NCI-H2196 (cell line): ENCODE measurements at regions not wholly inside any gene's neighbourhood (a gene's known extent, or its start where the extent isn't known, plus 50 kb on each side); places are given as distances from the start of the nearest gene placed in this dataset.
"Not testable (repeated sequence)": the region's sequence is repeated elsewhere in the genome, so short reads cannot be mapped to it uniquely, and the experiment has no call there.

Experiments
- DNase-seq: peaks from one replicate; lab custom pipeline; 2025; ENCODE audit not compliant: unreplicated experiment; lab: John Stamatoyannopoulos, UW

- not testable (repeated sequence) for DNase-seq
Measured at GRCh38 chr3:18693588-18694329, 268.6 kb upstream of the SATB1 start.

GRCh38 chr3:18687286-18687685 is 262.1 kb upstream of the SATB1 start:
- no peak for DNase-seq

- no peak for DNase-seq
Measured at GRCh38 chr3:18683900-18684299, 258.8 kb upstream of the SATB1 start.

- DNase-seq: no peak
Measured at GRCh38 chr3:18681818-18682345, 256.7 kb upstream of the SATB1 start.

- no peak for DNase-seq
Measured at GRCh38 chr3:18680758-18681157, 255.6 kb upstream of the SATB1 start.

GRCh38 chr3:18679238-18679637 is 254.1 kb upstream of the SATB1 start:
- no peak for DNase-seq

GRCh38 chr3:18675197-18675596 is 250.1 kb upstream of the SATB1 start:
- no peak for DNase-seq

GRCh38 chr3:18672561-18672960 is 247.4 kb upstream of the SATB1 start:
- no peak for DNase-seq

GRCh38 chr3:18670759-18671158 is 245.6 kb upstream of the SATB1 start:
- DNase-seq: no peak

- DNase-seq: no peak
Measured at GRCh38 chr3:18669374-18669773, 244.2 kb upstream of the SATB1 start.

GRCh38 chr3:18667552-18667951 is 242.4 kb upstream of the SATB1 start:
- no peak for DNase-seq

GRCh38 chr3:18666655-18667054 is 241.5 kb upstream of the SATB1 start:
- no peak for DNase-seq

GRCh38 chr3:18660059-18660458 is 234.9 kb upstream of the SATB1 start:
- DNase-seq: no peak

- DNase-seq: peak; percentile 2
Measured at GRCh38 chr3:18657858-18658820, 233.0 kb upstream of the SATB1 start.

- no peak for DNase-seq
Measured at GRCh38 chr3:18656866-18657265, 231.7 kb upstream of the SATB1 start.

- no peak for DNase-seq
Measured at GRCh38 chr3:18656410-18656809, 231.3 kb upstream of the SATB1 start.

- DNase-seq: no peak
Measured at GRCh38 chr3:18655827-18656226, 230.7 kb upstream of the SATB1 start.

- no peak for DNase-seq
Measured at GRCh38 chr3:18652781-18653180, 227.6 kb upstream of the SATB1 start.

- DNase-seq: no peak
Measured at GRCh38 chr3:18650731-18651130, 225.6 kb upstream of the SATB1 start.

GRCh38 chr3:18649666-18650363 is 224.7 kb upstream of the SATB1 start:
- no peak for DNase-seq

GRCh38 chr3:18648868-18649462 is 223.8 kb upstream of the SATB1 start:
- no peak for DNase-seq
